GM12878 (cell line): ENCODE measurements at regions not wholly inside any gene's neighbourhood (a gene's known extent, or its start where the extent isn't known, plus 50 kb on each side); places are given as distances from the start of the nearest gene placed in this dataset.

Source experiments
- ATAC-seq: fragments of 200-7000 bp; cut with Tn5 transposase; 3 replicates; pipeline ENCODE4 v1.9.1; 2020; ENCODE audit warnings: mild to moderate bottlenecking, moderate library complexity
- BruUV-seq: library from RNA; stranded (reverse); fragments of 400-500 nt; replicated peaks from 2 replicates; lab custom pipeline; 2021; lab: Mats Ljungman, UMichigan
- CTCF ChIA-PET: fragments of 300-600 bp; sonication (Branson Sonifier 250); formaldehyde crosslinking; extraction: SDS; loops from one replicate; lab custom pipeline; 2021; ENCODE audit warnings: inconsistent platforms; lab: Yijun Ruan, JAX
- POLR2A ChIA-PET: fragments of 350-600 bp; formaldehyde crosslinking; extraction: SDS; loops from one replicate; lab custom pipeline; 2021; ENCODE audit warnings: inconsistent platforms; lab: Charles Lee
- RAD21 ChIA-PET: fragments of 300-600 bp; sonication (Branson Sonifier 250); formaldehyde crosslinking; loops from one replicate; lab custom pipeline; 2023; ENCODE audit warnings: antibody characterized with exemption; ENCODE audit not compliant: unreplicated experiment; lab: Charles Lee
- SMC1A ChIA-PET: fragments of 300-600 bp; sonication (Branson Sonifier 250); formaldehyde crosslinking; loops from one replicate; lab custom pipeline; 2023; ENCODE audit not compliant: unreplicated experiment, uncharacterized antibody; lab: Charles Lee
- DNase-seq: peaks from one replicate; pipeline ENCODE4 v3.0.0-alpha.2; 2011; ENCODE audit warnings: low read depth, low spot score
- FAIRE-seq: peaks from 3 replicates; lab custom pipeline; 2011; peaks lifted over from hg19 to GRCh38; lab: Jason Lieb, UNC
- H2AFZ ChIP-seq: 2 replicates; pipeline ENCODE4 v1.6.0; 2011; ENCODE audit warnings: low read depth, low read length, control low read depth; ENCODE audit not compliant: control insufficient read depth
- H3K27ac ChIP-seq: 2 replicates; pipeline ENCODE4 v1.5.1; 2011; ENCODE audit warnings: control low read depth; ENCODE audit not compliant: control insufficient read depth, insufficient read depth
- H3K27me3 ChIP-seq, 2 experiments: replicated peaks in 1 of 2; 2 replicates each; pipeline versions ENCODE4 v1.6.0 to v1.6.1; 2011; ENCODE audit warnings: low read length in 1 of 2; ENCODE audit not compliant: control insufficient read depth in 2 of 2, insufficient read depth in 2 of 2
- H3K36me3 ChIP-seq, 2 experiments: 2 replicates each; pipeline ENCODE4 v1.5.1; 2011; ENCODE audit warnings: low read length in 1 of 2; ENCODE audit not compliant: control insufficient read depth in 2 of 2, insufficient read depth in 2 of 2
- H3K4me1 ChIP-seq: 2 replicates; pipeline ENCODE4 v1.6.1; 2011; ENCODE audit warnings: mild to moderate bottlenecking, low read length, moderate library complexity, mixed read lengths; ENCODE audit not compliant: control insufficient read depth, insufficient read depth
- H3K4me2 ChIP-seq: 2 replicates; pipeline ENCODE4 v1.6.0; 2011; ENCODE audit warnings: control low read depth; ENCODE audit not compliant: control insufficient read depth, insufficient read depth
- H3K4me3 ChIP-seq: fragments of 200-600 bp; sonication (generic); 2 replicates; pipeline ENCODE4 v1.5.1; 2016
- H3K79me2 ChIP-seq: 2 replicates; pipeline ENCODE4 v1.6.0; 2011; ENCODE audit warnings: low read length; ENCODE audit not compliant: control insufficient read depth, insufficient read depth
- H3K9ac ChIP-seq: 2 replicates; pipeline ENCODE4 v1.8.0; 2011; ENCODE audit warnings: low read length, control low read depth, mixed read lengths; ENCODE audit not compliant: control insufficient read depth, insufficient read depth
- H3K9me3 ChIP-seq: replicated peaks from 3 replicates; pipeline ENCODE4 v1.5.1; 2011; ENCODE audit warnings: mild to moderate bottlenecking, low read length; ENCODE audit not compliant: control insufficient read depth, insufficient read depth
- H4K20me1 ChIP-seq: 2 replicates; pipeline ENCODE4 v1.6.0; 2011; ENCODE audit not compliant: control insufficient read depth, insufficient read depth
- ATF3 ChIP-seq: IDR thresholded peaks from 2 replicates; pipeline ENCODE4 v1.6.1; 2011; ENCODE audit warnings: low read depth, mild to moderate bottlenecking, low read length, moderate library complexity, borderline replicate concordance; ENCODE audit errors: extremely low read depth
- E4F1 ChIP-seq: fragments of 450-650 bp; IDR thresholded peaks from 2 replicates; pipeline ENCODE4 v1.6.1; 2018; ENCODE audit warnings: borderline replicate concordance, mild to moderate bottlenecking; ENCODE audit not compliant: partially characterized antibody
- FOS ChIP-seq: IDR thresholded peaks from 3 replicates; pipeline ENCODE4 v1.6.1; 2011; ENCODE audit warnings: borderline replicate concordance; ENCODE audit not compliant: insufficient read length; ENCODE audit errors: extremely low read depth
- GATAD2B ChIP-seq: fragments of 450-650 bp; conservative IDR thresholded peaks from 2 replicates; pipeline ENCODE4 v1.6.1; 2017; ENCODE audit warnings: low read depth, mild to moderate bottlenecking, moderate library complexity
- PBX3 ChIP-seq: IDR thresholded peaks from 2 replicates; pipeline ENCODE4 v1.6.1; 2011; ENCODE audit warnings: mild to moderate bottlenecking, low read depth, low read length, moderate library complexity; ENCODE audit not compliant: insufficient replicate concordance
- WGBS: methylation state at CpG from one replicate; pipeline ENCODE4 v1.1.6; 2016; ENCODE audit warnings: low lambda C conversion rate; ENCODE audit not compliant: insufficient replicate concordance, insufficient coverage; ENCODE audit errors: missing lambda C conversion rate; 5-methylcytosine and 5-hydroxymethylcytosine counted together
- in situ Hi-C: fragments of 300-500 bp; cut with MboI; formaldehyde crosslinking; loops from 9 replicates; pipeline ENCODE4 v1.14.3; 2018; ENCODE audit warnings: mixed read lengths
- intact Hi-C: fragments of 100-400 bp; cut with micrococcal nuclease; formaldehyde crosslinking; loops from one replicate; pipeline ENCODE4 v1.14.2; 2022; ENCODE audit not compliant: unreplicated experiment

GRCh38 chr9:16180091-16180490 is 627.2 kb downstream of the CCDC171 start:
- no peaks in the 10 kb centered on the region for H4K20me1 ChIP-seq
- in situ Hi-C loops, result no loop called here
- no peak overlapping the region for H3K9ac ChIP-seq
- no peaks in the 10 kb centered on the region for H3K9me3 ChIP-seq
- H3K4me3 ChIP-seq, result no peak overlapping the region
- ChIA-PET POLR2A (no interaction called here), CTCF (interaction anchor here (1.7 kb wide), 1 partner anchor 16 kb away, joined by 4 read pairs; no protein-coding TSS in a partner anchor), RAD21 (no interaction called here), SMC1A (no interaction called here)
- no peaks in the 10 kb centered on the region for H3K36me3 ChIP-seq
- TF ChIP-seq FOS, result no peak
- TF ChIP-seq PBX3, result no peak
- TF ChIP-seq GATAD2B, result no peak
- TF ChIP-seq E4F1, result no peak
- TF ChIP-seq ATF3, result no peak
- WGBS, result 8% methylated on average over 1 of the region's 1 CpG
- DNase-seq (no peak), FAIRE-seq (no peak), ATAC-seq (no peak)
- no peaks in the 10 kb centered on the region for H3K4me1 ChIP-seq
- H3K27ac ChIP-seq, result no peak overlapping the region
- no peaks in the 10 kb centered on the region for H3K79me2 ChIP-seq
- no TSS peak for BruUV-seq
- H3K27me3 ChIP-seq, result no peaks in the 10 kb centered on the region
- intact Hi-C loops, result no loop called here
- H2AFZ ChIP-seq, result no peak overlapping the region
- H3K4me2 ChIP-seq, result no peak overlapping the region
